ENCODE measurements at regions not wholly inside any gene's neighbourhood (a gene's known extent, or its start where the extent isn't known, plus 50 kb on each side); places are given as distances from the start of the nearest gene placed in this dataset.

- TF ChIP-seq CTCF (IDR thresholded peaks at IDR 0.05; ENCODE audit: low read depth, low read length) = no peak
- no peak overlapping the region for H3K27ac ChIP-seq
Measured at GRCh38 chr20:24106801-24107445, 118.3 kb upstream of the GGTLC1 start.

GRCh38 chr20:24106150-24106800, 117.7 kb upstream of the GGTLC1 start:
- TF ChIP-seq CTCF (IDR thresholded peaks at IDR 0.05; ENCODE audit: low read depth, low read length) = no peak
- Histone ChIP-seq H3K4me1 (ENCODE audit: low read depth) (no peaks in the 10 kb centered on the region), H3K4me3 (no peak overlapping the region), H3K9me3 (ENCODE audit: low read depth) (no peaks in the 10 kb centered on the region), H3K36me3 (no peaks in the 10 kb centered on the region), H3K27ac (no peak overlapping the region), H3K27me3 (no peaks in the 10 kb centered on the region)
- DNase-seq (ENCODE audit: low read depth in 1 of 2, low spot score in 1 of 2) = no peak

More at GRCh38 chr20:24106801-24107445, 118.3 kb upstream of the GGTLC1 start:
- Histone ChIP-seq H3K9me3 (ENCODE audit: low read depth) (no peaks in the 10 kb centered on the region), H3K36me3 (no peaks in the 10 kb centered on the region), H3K4me3 (no peak overlapping the region), H3K27me3 (no peaks in the 10 kb centered on the region), H3K4me1 (ENCODE audit: low read depth) (no peaks in the 10 kb centered on the region)
- no peak for DNase-seq (ENCODE audit: low read depth in 1 of 2, low spot score in 1 of 2)

- Histone ChIP-seq H3K36me3 (no peaks in the 10 kb centered on the region), H3K4me1 (ENCODE audit: low read depth) (no peaks in the 10 kb centered on the region), H3K4me3 (no peak overlapping the region), H3K9me3 (ENCODE audit: low read depth) (no peaks in the 10 kb centered on the region), H3K27me3 (no peaks in the 10 kb centered on the region), H3K27ac (no peak overlapping the region)
- peak in 1 of 2 donors; percentile 21 for DNase-seq (ENCODE audit: low read depth in 1 of 2, low spot score in 1 of 2)
- no peak for TF ChIP-seq CTCF (IDR thresholded peaks at IDR 0.05; ENCODE audit: low read depth, low read length)
Measured at GRCh38 chr20:24102749-24103333, 114.3 kb upstream of the GGTLC1 start.

- H3K27me3 ChIP-seq = no peaks in the 10 kb centered on the region
- H3K36me3 ChIP-seq = no peaks in the 10 kb centered on the region
- no peaks in the 10 kb centered on the region for H3K9me3 ChIP-seq (ENCODE audit: low read depth)
- peak; percentile 48 for TF ChIP-seq CTCF (IDR thresholded peaks at IDR 0.05; ENCODE audit: low read depth, low read length)
- peak in 1 of 2 donors; percentile 39 for DNase-seq (ENCODE audit: low read depth in 1 of 2, low spot score in 1 of 2)
- no peak overlapping the region for H3K4me3 ChIP-seq
- H3K4me1 ChIP-seq (ENCODE audit: low read depth) = peaks cover 1% of the 10 kb centered on the region
- H3K27ac ChIP-seq = no peak overlapping the region
Measured at GRCh38 chr20:24102290-24102689, 113.7 kb upstream of the GGTLC1 start.

GRCh38 chr20:24100370-24101011, 111.9 kb upstream of the GGTLC1 start:
- no peaks in the 10 kb centered on the region for H3K27me3 ChIP-seq
- H3K27ac ChIP-seq = no peak overlapping the region
- H3K4me1 ChIP-seq (ENCODE audit: low read depth) = peaks cover 10% of the 10 kb centered on the region
- peak; percentile 92 for TF ChIP-seq CTCF (IDR thresholded peaks at IDR 0.05; ENCODE audit: low read depth, low read length)
- DNase-seq (ENCODE audit: low read depth in 1 of 2, low spot score in 1 of 2) = peak; percentile 80 to 85
- H3K4me3 ChIP-seq = no peak overlapping the region
- H3K9me3 ChIP-seq (ENCODE audit: low read depth) = no peaks in the 10 kb centered on the region
- no peaks in the 10 kb centered on the region for H3K36me3 ChIP-seq

All from cardiac muscle cell (in vitro differentiated cells and primary cell).